Kidney (tissue), 13 donors: ENCODE measurements at regions not wholly inside any gene's neighbourhood (a gene's known extent, or its start where the extent isn't known, plus 50 kb on each side); places are given as distances from the start of the nearest gene placed in this dataset.
"Not testable (repeated sequence)": the region's sequence is repeated elsewhere in the genome, so short reads cannot be mapped to it uniquely, and the experiment has no call there.

Experiments used
- DNase-seq, 5 donors: peaks; one replicate each; pipeline ENCODE4 v3.0.0-alpha.2; 2013 to 2020
- FAIRE-seq: peaks from 2 replicates; lab custom pipeline; 2012; peaks lifted over from hg19 to GRCh38; lab: Jason Lieb, UNC
- H3K27ac ChIP-seq, 2 donors: one replicate each; pipeline ENCODE4 v1.7.0; 2013; ENCODE audit warnings: low read depth in 2 of 2, low read length in 2 of 2, inconsistent platforms in 1 of 2
- H3K27me3 ChIP-seq: one replicate; pipeline ENCODE4 v1.7.1; 2013; ENCODE audit warnings: low read length, inconsistent platforms; ENCODE audit not compliant: control insufficient read depth, insufficient read depth
- H3K36me3 ChIP-seq, 3 donors: one replicate each; pipeline versions ENCODE4 v1.7.0 to v1.7.1; 2013; ENCODE audit warnings: low read length in 3 of 3, control low read depth in 1 of 3, inconsistent platforms in 1 of 3; ENCODE audit not compliant: insufficient read depth in 3 of 3, control insufficient read depth in 2 of 3
- H3K4me1 ChIP-seq, 3 donors: one replicate each; pipeline versions ENCODE4 v1.7.0 to v1.7.1; 2013; ENCODE audit warnings: low read length in 3 of 3, inconsistent platforms in 1 of 3, low read depth in 1 of 3; ENCODE audit not compliant: control insufficient read depth in 2 of 3, insufficient read depth in 2 of 3
- H3K4me3 ChIP-seq, 3 donors: one replicate each; pipeline versions ENCODE4 v1.7.0 to v1.8.1; 2013; ENCODE audit warnings: low read length in 3 of 3, control low read depth in 1 of 3, inconsistent platforms in 1 of 3
- H3K9ac ChIP-seq, 3 donors: one replicate each; pipeline versions ENCODE4 v1.7.0 to v1.7.1; 2013; ENCODE audit warnings: low read length in 3 of 3, control low read depth in 1 of 3, inconsistent platforms in 1 of 3
- H3K9me3 ChIP-seq, 3 donors: one replicate each; pipeline versions ENCODE4 v1.7.0 to v1.7.1; 2013; ENCODE audit warnings: low read length in 3 of 3, control low read depth in 1 of 3, inconsistent platforms in 1 of 3; ENCODE audit not compliant: control insufficient read depth in 2 of 3, insufficient read depth in 1 of 3
- intact Hi-C: fragments of 100-400 bp; cut with DNase I; formaldehyde crosslinking; loops from one replicate; pipeline ENCODE4 v1.11.1; 2022
- TF ChIP-seq, protein P1 (sequence below): IDR thresholded peaks from 3 replicates; pipeline ENCODE4 v1.5.1; 2012; ENCODE audit warnings: mild to moderate bottlenecking, moderate library complexity, borderline replicate concordance; ENCODE audit not compliant: insufficient read depth; ENCODE audit errors: extremely low read depth
- donor health status: control.
- donor health status: control.
- donor health status: control.
- donor health status: control.
- donor health status: control.
- donor health status: DM: yes; HTN: yes; CAD: no.
- donor health status: Normal renal cell carcinoma (clear cell type).

DNA sequence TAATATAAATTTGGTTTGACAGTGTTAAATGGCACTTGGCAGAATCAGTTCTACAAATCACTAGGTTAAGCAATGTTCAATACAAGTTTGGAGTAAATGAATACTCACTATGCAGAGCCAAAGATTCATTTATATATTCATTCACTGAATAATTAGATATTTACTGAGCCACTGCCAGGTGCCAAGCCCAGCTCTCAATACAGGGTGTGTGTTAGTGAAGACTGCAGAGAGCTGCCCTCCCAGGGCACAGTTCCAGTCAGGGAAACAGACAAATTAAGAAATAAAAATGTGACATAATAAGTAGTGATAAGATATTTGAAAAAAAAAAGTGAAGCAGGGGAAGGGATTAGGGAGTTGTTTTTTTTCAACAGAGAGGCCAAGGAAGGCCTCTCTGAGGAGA, 411.7 kb downstream of the KCNRG start:
- FAIRE-seq (no peak), DNase-seq (no peak)
- Histone ChIP-seq H3K4me1 (peaks cover 0 to 7% (median 5%) of the 10 kb centered on the region in 3 donors), H3K9me3 (no peaks in the 10 kb centered on the region), H3K27me3 (no peaks in the 10 kb centered on the region), H3K9ac (no peak overlapping the region), H3K36me3 (no peaks in the 10 kb centered on the region), H3K4me3 (no peak overlapping the region), H3K27ac (no peak overlapping the region)
- intact Hi-C loops = no loop called here
- TF ChIP-seq, protein P1, sequence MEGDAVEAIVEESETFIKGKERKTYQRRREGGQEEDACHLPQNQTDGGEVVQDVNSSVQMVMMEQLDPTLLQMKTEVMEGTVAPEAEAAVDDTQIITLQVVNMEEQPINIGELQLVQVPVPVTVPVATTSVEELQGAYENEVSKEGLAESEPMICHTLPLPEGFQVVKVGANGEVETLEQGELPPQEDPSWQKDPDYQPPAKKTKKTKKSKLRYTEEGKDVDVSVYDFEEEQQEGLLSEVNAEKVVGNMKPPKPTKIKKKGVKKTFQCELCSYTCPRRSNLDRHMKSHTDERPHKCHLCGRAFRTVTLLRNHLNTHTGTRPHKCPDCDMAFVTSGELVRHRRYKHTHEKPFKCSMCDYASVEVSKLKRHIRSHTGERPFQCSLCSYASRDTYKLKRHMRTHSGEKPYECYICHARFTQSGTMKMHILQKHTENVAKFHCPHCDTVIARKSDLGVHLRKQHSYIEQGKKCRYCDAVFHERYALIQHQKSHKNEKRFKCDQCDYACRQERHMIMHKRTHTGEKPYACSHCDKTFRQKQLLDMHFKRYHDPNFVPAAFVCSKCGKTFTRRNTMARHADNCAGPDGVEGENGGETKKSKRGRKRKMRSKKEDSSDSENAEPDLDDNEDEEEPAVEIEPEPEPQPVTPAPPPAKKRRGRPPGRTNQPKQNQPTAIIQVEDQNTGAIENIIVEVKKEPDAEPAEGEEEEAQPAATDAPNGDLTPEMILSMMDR = no peak

DNA sequence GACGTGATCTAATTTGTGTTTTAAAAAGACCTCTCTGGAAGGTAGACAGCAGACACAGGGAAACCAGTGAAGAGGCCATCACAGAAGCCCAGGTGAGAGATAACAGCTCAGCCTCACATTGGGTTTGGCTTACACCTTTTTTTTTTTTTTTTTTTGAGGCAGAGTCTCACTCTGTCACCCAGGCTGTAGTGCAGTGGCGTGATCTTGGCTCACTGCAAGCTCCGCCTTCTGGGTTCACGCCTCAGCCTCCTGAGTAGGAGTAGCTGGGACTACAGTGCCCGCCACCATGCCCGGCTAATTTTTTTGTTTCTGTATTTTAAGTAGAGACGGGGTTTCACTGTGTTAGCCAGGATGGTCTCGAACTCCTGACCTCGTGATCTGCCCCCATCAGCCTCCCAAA, 412.3 kb downstream of the KCNRG start:
- DNase-seq, H3K36me3 ChIP-seq, H3K4me3 ChIP-seq, intact Hi-C loops, H3K27me3 ChIP-seq, H3K4me1 ChIP-seq, FAIRE-seq, H3K9me3 ChIP-seq, H3K27ac ChIP-seq, H3K9ac ChIP-seq: not testable (repeated sequence)

DNA sequence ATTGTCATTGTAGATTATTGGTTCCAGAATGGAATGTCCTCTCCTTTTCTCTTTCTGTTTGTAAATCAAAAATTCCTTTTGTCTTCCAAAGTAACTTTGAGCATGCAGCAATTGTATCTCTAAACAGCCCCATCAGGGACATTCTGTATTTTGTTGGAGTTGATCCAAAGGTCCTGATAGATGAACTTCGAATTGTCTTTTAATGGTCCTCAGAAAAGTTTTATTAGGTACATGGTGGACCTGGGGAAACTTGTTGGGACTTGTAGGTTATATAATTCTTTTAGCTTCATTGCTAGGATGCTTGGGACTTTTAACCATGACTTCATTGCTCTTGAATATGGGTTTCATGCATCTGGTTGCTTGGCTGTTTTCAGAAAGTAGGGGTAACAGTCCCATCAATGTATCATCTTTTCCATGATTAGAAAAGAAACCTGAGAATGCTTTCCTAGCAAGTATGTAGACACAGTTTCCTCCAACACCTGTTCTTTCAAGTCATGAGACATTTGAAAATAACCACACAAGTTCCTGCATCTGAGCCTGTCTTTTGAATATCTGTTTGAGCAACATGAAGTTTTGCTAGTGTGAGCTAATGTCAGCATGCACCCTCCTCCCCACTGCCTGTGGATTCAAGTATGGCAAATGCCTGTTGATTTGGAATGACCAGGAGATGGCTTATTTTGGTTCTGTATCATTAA, 413.1 kb downstream of the KCNRG start:
- intact Hi-C loops = no loop called here
- Histone ChIP-seq H3K27me3 (no peaks in the 10 kb centered on the region), H3K27ac (no peak overlapping the region), H3K36me3 (no peaks in the 10 kb centered on the region), H3K4me3 (no peak overlapping the region), H3K4me1 (no peaks in the 10 kb centered on the region), H3K9ac (no peak overlapping the region), H3K9me3 (no peaks in the 10 kb centered on the region)
- DNase-seq (no peak), FAIRE-seq (no peak)
- TF ChIP-seq, protein P1 = no peak

DNA sequence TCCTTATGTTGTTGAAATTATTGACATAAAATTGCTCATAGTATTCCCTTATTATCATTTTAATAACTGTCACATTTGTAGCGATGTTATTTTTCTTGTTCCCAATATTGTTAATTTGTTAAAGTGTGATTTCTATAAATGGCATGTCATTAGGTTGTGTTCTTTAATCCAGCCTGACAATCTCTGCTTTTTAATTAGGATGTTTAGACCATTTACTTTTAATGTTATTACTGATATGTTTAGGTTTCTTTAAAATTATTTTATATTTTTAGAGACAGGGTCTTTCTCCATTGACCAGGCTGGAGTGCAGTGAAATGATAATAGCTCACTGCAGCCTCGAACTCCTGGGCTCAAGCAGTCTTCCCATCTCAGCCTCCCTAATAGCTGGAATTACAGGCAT, 408.5 kb downstream of the DLEU7 start:
- no peak for DNase-seq
- H3K9me3 ChIP-seq = no peaks in the 10 kb centered on the region
- no peaks in the 10 kb centered on the region for H3K4me1 ChIP-seq
- no peaks in the 10 kb centered on the region for H3K36me3 ChIP-seq
- TF ChIP-seq, protein P1 = no peak
- H3K27ac ChIP-seq = no peak overlapping the region
- no peaks in the 10 kb centered on the region for H3K27me3 ChIP-seq
- H3K4me3 ChIP-seq = no peak overlapping the region
- intact Hi-C loops = no loop called here
- no peak for FAIRE-seq
- H3K9ac ChIP-seq = no peak overlapping the region
